Suprapubic skin (tissue), 4 donors: ENCODE measurements at regions not wholly inside any gene's neighbourhood (a gene's known extent, or its start where the extent isn't known, plus 50 kb on each side); places are given as distances from the start of the nearest gene placed in this dataset.
"Not testable (repeated sequence)": the region's sequence is repeated elsewhere in the genome, so short reads cannot be mapped to it uniquely, and the experiment has no call there.

Experiments
- DNase-seq, 2 donors: peaks; one replicate each; pipeline ENCODE4 v3.0.0-alpha.2; 2019; ENCODE audit warnings: low spot score in 2 of 2
- H3K27ac ChIP-seq: fragments of 200-600 bp; sonication (generic); one replicate; pipeline ENCODE4 v1.5.1; 2019
- H3K27me3 ChIP-seq: fragments of 200-600 bp; sonication (generic); one replicate; pipeline ENCODE4 v1.5.1; 2019
- H3K36me3 ChIP-seq: fragments of 200-600 bp; sonication (generic); one replicate; pipeline ENCODE4 v1.5.1; 2019
- H3K4me1 ChIP-seq: fragments of 200-600 bp; sonication (generic); one replicate; pipeline ENCODE4 v1.5.1; 2019
- H3K4me3 ChIP-seq: fragments of 200-600 bp; sonication (generic); one replicate; pipeline ENCODE4 v1.5.1; 2019; ENCODE audit warnings: mild to moderate bottlenecking
- H3K9me3 ChIP-seq: fragments of 200-600 bp; sonication (generic); one replicate; pipeline ENCODE4 v1.5.1; 2019
- CTCF ChIP-seq, 2 donors: fragments of 200-600 bp in 1 of 2; fragments of 450-650 bp in 1 of 2; sonication (generic) in 1 of 2; IDR thresholded peaks; one replicate each; pipeline ENCODE4 v1.5.1; 2016 to 2019; ENCODE audit warnings: antibody characterized with exemption in 2 of 2, mild to moderate bottlenecking in 1 of 2, moderate library complexity in 1 of 2
- EP300 ChIP-seq: sonication (generic); formaldehyde crosslinking; IDR thresholded peaks from one replicate; pipeline ENCODE4 v1.6.1; 2017; ENCODE audit warnings: antibody characterized with exemption
- POLR2A ChIP-seq, 2 donors: fragments of 450-650 bp; IDR thresholded peaks; one replicate each; pipeline ENCODE4 v1.6.1; 2017; ENCODE audit warnings: antibody characterized with exemption in 2 of 2, mild to moderate bottlenecking in 2 of 2, moderate library complexity in 2 of 2
- POLR2AphosphoS5 ChIP-seq, 3 donors: sonication (generic); formaldehyde crosslinking; IDR thresholded peaks; one replicate each; pipeline ENCODE4 v1.6.1; 2017; ENCODE audit warnings: antibody characterized with exemption in 3 of 3
- WGBS: methylation state at CpG from one replicate; pipeline ENCODE4 v1.1.5; 2018; 5-methylcytosine and 5-hydroxymethylcytosine counted together

GRCh38 chr2:217356142-217356541 lies 496.3 kb upstream of the TNP1 start:
- H3K27ac ChIP-seq, result no peak overlapping the region
- H3K4me3 ChIP-seq, result no peak overlapping the region
- no peaks in the 10 kb centered on the region for H3K9me3 ChIP-seq
- peaks cover 14% of the 10 kb centered on the region for H3K4me1 ChIP-seq
- H3K27me3 ChIP-seq, result peaks cover 4% of the 10 kb centered on the region
- TF ChIP-seq POLR2AphosphoS5 (IDR thresholded peaks at IDR 0.05) (no peak), POLR2A (IDR thresholded peaks at IDR 0.05) (no peak)
- no peak for DNase-seq
- WGBS, result 95% methylated on average over 1 of the region's 1 CpG
- no peaks in the 10 kb centered on the region for H3K36me3 ChIP-seq

GRCh38 chr2:217353591-217353990 lies 493.7 kb upstream of the TNP1 start:
- TF ChIP-seq POLR2AphosphoS5 (IDR thresholded peaks at IDR 0.05), result no peak
- TF ChIP-seq POLR2A (IDR thresholded peaks at IDR 0.05), result no peak
- no peak for TF ChIP-seq EP300
- no peak for TF ChIP-seq CTCF (IDR thresholded peaks at IDR 0.05)
- no peak overlapping the region for H3K4me3 ChIP-seq
- WGBS, result 91% methylated on average over 4 of the region's 4 CpGs

GRCh38 chr2:217351378-217351777 lies 491.5 kb upstream of the TNP1 start:
- Histone ChIP-seq H3K4me3 (no peak overlapping the region), H3K36me3 (no peaks in the 10 kb centered on the region), H3K4me1 (no peaks in the 10 kb centered on the region), H3K27ac (no peak overlapping the region), H3K27me3 (peaks cover 4% of the 10 kb centered on the region), H3K9me3 (peaks cover 3% of the 10 kb centered on the region)
- 75% methylated on average over 4 of the region's 5 CpGs for WGBS
- no peak for DNase-seq
- TF ChIP-seq CTCF (IDR thresholded peaks at IDR 0.05), result no peak
- TF ChIP-seq POLR2AphosphoS5 (IDR thresholded peaks at IDR 0.05), result no peak
- no peak for TF ChIP-seq POLR2A (IDR thresholded peaks at IDR 0.05)

More at GRCh38 chr2:217353591-217353990, 493.7 kb upstream of the TNP1 start:
- Histone ChIP-seq H3K27me3 (peaks cover 4% of the 10 kb centered on the region), H3K9me3 (peaks cover 3% of the 10 kb centered on the region), H3K4me1 (peaks cover 5% of the 10 kb centered on the region), H3K27ac (no peak overlapping the region), H3K36me3 (no peaks in the 10 kb centered on the region)
- no peak for DNase-seq

- DNase-seq, result no peak
- WGBS, result 0% methylated on average over 1 of the region's 1 CpG
Observed at GRCh38 chr2:217349251-217349650, 489.4 kb upstream of the TNP1 start.

GRCh38 chr2:217347630-217348029 lies 487.8 kb upstream of the TNP1 start:
- 23% methylated on average over 3 of the region's 3 CpGs for WGBS
- H3K9me3 ChIP-seq, DNase-seq, H3K4me1 ChIP-seq, H3K27ac ChIP-seq, H3K36me3 ChIP-seq, H3K27me3 ChIP-seq, H3K4me3 ChIP-seq: not testable (repeated sequence)

More at GRCh38 chr2:217349251-217349650, 489.4 kb upstream of the TNP1 start:
- Histone ChIP-seq H3K27ac (no peak overlapping the region), H3K9me3 (peaks cover 3% of the 10 kb centered on the region), H3K4me1 (no peaks in the 10 kb centered on the region), H3K27me3 (peaks cover 4% of the 10 kb centered on the region), H3K4me3 (no peak overlapping the region), H3K36me3 (no peaks in the 10 kb centered on the region)
- TF ChIP-seq POLR2AphosphoS5 (IDR thresholded peaks at IDR 0.05) (no peak), POLR2A (IDR thresholded peaks at IDR 0.05) (no peak), CTCF (IDR thresholded peaks at IDR 0.05) (no peak), EP300 (no peak)

- H3K9me3 ChIP-seq, H3K4me3 ChIP-seq, H3K27ac ChIP-seq, H3K36me3 ChIP-seq, H3K4me1 ChIP-seq, DNase-seq, H3K27me3 ChIP-seq: not testable (repeated sequence)
- WGBS, result 95% methylated on average over 1 of the region's 1 CpG
Observed at GRCh38 chr2:217346043-217346442, 486.2 kb upstream of the TNP1 start.

GRCh38 chr2:217340899-217341298 lies 481.0 kb upstream of the TNP1 start:
- no peak for TF ChIP-seq CTCF (IDR thresholded peaks at IDR 0.05)
- no peak for TF ChIP-seq POLR2A (IDR thresholded peaks at IDR 0.05)
- no peak for TF ChIP-seq EP300
- TF ChIP-seq POLR2AphosphoS5 (IDR thresholded peaks at IDR 0.05), result no peak
- 100% methylated on average over 1 of the region's 1 CpG for WGBS
- no peak overlapping the region for H3K4me3 ChIP-seq
- no peaks in the 10 kb centered on the region for H3K36me3 ChIP-seq
- no peaks in the 10 kb centered on the region for H3K4me1 ChIP-seq
- no peaks in the 10 kb centered on the region for H3K27me3 ChIP-seq
- no peak for DNase-seq
- H3K9me3 ChIP-seq, result no peaks in the 10 kb centered on the region
- H3K27ac ChIP-seq, result no peak overlapping the region
